Stimulated activated CD8-positive, alpha-beta memory T cell treated with anti-CD3 and anti-CD28 coated beads, Interleukin-2, amount 100 ng/mL, for 48 hours (primary cell): ENCODE measurements at regions not wholly inside any gene's neighbourhood (a gene's known extent, or its start where the extent isn't known, plus 50 kb on each side); places are given as distances from the start of the nearest gene placed in this dataset.

ENCODE experiments used
- DNase-seq, 2 donors: peaks; one replicate each; pipeline ENCODE4 v3.0.0-alpha.2; 2020; ENCODE audit warnings: low read depth in 2 of 2

DNA sequence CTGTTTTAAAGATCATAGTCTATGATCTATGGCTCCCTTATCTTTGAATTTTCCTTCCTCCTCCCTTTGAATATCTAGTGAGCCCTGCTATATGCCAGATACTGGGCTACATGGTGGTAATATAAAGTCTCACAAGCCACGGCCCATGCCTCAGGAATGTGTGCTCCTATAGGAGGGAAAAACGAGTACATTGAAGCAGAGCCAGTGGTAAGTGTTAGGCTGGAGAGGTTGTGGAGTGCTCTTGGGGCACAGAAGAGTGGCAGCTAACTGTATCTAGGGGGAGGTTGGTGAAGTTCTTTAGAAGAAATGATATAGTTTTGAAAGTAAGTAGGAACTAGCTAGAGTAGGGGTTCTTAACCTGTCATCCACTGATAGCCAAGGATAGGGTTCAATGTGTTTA, 105.8 kb upstream of the PMFBP1 start:
- DNase-seq: no peak

DNA sequence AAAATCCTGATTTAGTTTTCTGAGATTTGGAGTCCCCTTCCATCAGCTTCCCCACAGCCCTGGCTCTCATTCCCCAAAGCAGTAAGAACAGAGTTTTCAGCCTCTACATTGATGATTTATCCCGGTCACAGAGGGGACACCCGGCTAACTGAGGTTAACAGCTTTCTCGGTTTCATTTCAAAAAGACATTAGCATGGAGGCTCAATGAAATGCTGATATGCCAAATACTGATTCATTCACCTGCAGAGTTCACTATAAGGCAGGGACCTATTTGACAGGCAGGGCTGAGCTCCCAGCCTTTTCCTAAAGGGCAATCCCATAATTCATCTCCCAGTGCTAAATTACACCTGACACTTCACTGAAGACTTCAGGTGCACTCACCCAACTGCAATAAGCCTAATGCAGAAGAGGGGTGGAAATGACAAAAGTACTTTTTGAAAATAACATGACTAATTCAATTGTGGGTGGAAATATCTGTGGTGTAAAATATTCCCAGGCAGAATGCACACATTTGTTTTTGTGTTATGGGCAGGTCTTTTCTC, 99.8 kb upstream of the PMFBP1 start:
- no peak for DNase-seq

DNA sequence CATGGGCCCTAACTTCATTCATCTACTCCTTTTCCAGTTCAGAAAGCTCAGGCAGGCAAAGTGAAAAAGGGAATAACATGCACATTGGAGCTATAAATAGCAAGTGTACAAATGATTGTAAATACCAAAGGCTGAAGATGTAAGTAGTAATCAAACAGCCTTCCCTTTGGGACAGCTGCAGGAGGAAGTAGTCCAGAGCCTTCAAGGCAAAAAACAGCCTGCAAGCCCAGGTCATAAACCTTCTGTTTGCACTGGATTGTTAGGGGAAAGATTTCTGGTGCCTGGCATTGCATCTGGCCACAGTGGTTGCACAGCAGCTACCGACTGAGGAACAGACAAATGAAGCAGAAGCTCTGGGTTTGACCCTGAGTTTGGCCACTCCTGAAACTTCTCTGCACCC, 98.6 kb upstream of the PMFBP1 start:
- DNase-seq: no peak

DNA sequence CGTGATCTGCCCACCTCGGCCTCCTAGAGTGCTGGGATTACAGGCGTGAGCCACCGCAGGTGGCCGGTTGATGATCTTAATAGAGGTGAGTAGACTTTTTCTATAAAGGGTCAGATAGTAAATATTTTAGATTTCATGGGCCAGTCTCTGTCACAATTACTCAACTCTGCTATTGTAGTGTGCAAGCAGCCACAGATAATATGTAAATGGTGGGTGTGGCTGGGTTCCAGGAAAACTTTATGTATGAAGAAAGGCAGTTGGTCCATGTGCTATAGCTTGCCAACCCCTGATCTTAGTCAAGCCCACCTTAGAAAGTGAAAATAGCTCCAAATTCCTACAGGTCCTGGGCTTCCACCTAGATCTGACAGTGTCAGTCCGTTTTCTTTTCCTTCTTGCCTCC, 94.9 kb upstream of the PMFBP1 start:
- no peak for DNase-seq

DNA sequence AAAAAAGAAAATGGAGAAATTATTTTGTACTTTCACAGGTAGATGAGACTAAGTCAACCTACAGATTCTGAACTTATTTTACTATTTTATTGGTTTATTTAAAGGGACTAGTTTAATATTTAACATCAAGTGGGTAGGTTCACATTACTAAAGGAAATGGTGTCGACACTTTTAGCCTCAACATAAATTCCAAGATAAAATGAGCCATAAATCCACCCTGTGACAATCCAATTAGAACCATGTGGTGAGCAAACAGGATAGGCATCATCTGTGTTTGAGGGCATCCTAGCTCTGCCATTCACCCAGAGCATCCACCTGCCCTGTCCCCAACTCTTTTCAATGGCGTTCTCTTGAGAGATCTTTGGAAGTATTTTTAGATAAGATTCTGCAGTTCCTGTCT, 92.8 kb upstream of the PMFBP1 start:
- no peak for DNase-seq

DNA sequence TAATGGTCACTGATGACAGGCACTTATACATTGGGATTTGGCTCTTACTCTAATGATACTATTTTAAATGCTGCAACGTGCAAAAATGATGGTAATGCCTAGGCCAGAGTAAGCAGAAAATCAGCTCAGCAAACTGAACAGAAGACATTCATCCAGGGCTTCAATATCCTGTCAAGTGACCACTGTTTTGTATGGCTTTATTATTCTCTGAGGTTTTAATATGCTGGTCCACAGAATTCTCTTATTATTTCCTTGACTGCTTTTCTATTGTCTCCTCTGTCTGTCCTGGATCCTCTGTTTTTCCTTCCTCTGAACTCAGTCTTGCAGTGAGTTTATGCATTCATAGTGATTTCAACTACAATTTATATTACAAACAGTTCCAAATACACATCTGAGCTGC, 90.8 kb upstream of the PMFBP1 start:
- no peak for DNase-seq

DNA sequence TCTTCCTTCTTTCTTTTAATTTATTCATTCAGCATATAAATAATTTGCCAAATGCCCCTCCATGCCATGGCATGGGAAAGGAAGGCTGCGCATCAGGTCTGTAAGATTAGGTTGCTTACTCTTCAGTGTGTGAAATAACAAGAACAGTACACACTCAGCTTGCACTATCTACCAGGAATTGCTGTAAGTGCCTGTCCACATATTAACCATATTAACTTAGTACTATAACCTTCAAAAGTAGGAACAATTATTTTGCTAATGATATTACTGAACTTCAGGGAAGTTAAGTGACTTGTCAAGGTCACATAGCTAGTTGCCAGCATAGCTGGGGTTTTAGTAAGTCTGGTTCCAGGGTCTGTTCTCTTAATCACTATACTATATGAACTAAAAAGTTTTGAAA, 89.2 kb upstream of the PMFBP1 start:
- DNase-seq: no peak

DNA sequence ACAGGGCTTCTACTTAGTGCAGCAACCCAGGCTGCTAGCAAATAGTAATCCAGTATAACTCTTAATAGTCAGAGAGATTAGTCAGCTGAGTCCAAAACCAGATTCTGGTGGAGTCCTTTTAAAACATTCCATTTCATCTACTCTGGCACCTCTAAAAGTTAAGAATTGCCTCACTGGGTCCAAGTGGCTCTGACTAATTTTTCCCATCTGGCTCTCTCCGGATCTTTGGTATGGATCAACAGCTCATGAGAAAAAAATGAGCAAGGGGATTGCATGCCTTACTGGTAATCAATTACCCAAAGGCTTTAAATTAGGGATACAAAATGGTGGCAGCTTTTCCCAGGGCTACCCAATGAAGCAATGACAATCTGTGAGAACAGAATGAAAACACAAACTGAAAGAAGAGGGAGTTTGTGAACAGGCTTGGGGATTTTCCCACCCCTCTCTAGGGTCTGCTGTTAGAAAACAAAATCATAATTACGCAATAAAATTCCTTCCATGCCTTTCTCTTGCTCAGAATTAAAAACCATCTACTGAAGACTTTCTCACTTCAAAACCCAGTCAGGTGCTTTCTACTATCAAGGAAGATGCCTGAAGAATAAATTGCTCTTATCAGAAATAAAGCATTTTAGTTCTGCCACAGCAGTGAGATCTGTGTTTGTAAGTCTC, 84.6 kb upstream of the PMFBP1 start:
- no peak for DNase-seq

DNA sequence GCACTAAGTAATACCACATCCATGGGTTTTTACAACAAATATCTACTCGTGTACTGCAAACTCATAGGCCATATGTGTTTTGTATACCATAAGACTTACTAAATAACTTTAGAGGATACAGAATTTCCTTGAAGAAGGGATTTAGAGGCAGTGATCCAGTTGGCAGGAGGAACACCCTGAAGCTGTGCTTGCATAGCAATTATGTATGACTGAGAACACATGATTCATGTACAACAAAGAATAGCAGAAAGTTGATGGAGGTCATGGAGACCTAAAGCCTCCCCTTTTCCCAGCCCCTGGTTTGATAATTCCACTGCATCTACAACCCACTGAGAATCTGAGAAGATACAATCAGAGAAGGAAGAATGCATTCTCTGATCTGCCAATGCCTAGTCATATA, 83.8 kb upstream of the PMFBP1 start:
- no peak for DNase-seq

DNA sequence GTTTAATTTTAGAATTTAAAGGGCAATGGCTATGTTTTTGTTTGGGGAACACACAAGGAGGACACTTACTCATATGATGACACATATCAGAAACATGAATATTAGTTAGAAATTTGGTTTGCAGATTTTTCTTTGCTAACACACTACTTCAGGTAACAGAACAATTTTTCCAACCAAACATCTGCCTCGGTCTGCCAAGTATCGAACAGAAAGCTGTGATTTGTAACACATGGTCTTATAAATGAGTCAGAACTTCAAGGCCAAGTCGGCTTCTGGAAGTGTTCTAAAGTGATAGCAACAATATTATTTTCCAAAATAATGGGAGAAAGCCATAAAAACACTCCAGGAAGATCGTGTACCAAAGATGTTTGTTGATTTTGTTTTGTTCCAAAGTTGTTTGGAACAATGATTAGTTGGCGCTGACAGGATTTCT, 75.9 kb upstream of the PMFBP1 start:
- no peak for DNase-seq

DNA sequence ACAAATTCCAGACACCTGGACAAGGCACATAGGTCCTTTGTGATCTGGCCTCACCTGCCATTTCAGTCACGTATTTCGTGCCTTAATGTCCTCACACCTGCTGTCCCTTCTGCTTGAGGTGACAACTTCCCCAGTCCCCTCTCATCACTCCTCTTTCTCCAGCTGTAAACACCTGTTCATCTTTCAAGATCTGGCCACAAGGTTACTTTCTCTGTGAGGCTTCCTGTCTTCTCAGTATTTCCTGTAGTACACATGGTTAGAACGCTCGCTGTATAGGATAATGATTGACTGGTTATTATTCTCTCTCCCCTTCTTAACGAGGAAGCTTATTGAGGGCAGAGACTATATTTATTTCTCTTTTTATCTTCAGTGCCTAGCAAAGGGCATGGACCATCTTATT, 74.5 kb upstream of the PMFBP1 start:
- DNase-seq: no peak

DNA sequence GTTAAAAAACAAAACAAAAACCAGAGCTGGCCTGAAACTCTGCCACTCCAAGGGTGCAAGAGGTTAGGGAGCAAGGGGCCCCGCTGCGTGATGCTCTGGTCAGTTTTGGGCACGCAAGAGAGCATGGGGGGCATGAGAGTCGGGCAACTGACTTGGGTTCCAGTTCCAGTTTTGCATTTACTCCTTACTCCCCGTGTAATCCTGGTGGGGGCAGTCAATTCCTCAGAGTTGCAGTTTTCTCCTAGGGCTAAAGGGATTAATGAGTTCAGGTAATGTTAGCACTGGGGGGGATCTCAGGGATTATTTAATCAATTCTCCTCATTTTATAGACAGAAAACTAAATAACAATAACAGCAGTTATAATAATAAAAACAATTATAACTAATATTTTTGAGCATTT, 72.9 kb upstream of the PMFBP1 start:
- no peak for DNase-seq

DNA sequence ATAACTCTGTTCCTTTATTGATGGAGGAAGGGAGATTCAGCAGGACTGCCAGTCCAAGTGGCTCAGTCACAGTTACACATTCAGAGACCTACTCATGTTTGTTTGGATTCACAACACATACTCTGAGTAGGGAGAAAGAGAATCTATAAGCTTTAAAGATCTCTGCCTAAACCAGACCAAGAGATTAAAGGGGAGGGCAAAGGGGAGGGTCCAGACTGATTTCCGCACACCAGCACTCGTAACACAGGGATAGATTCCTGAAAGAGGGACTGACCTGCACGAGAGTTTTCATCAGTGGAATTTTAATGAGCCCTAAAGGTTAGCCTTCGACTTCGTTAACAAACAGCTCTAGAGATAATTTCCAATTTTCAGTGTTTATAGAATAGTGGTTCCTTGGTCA, 71.7 kb upstream of the PMFBP1 start:
- DNase-seq: no peak

DNA sequence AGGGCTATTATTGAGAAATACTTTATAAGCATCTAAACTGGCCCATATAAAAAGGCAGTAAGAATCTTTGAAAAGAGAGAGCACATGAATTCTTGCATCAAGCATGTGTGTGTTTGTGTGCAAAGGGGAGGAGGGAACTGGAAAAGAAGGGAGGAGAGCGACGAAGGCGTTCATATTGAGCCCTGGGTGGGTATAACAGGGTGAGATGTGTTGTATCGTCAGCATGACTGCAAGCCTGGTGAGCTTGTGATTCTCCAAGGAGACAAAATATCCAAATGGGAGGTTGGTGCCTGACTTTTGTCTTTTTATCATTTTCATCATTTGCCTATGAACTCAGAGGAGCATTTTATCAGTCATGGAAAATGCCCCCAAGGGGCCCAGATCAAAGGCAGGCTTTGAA, 70.8 kb upstream of the PMFBP1 start:
- DNase-seq: no peak

DNA sequence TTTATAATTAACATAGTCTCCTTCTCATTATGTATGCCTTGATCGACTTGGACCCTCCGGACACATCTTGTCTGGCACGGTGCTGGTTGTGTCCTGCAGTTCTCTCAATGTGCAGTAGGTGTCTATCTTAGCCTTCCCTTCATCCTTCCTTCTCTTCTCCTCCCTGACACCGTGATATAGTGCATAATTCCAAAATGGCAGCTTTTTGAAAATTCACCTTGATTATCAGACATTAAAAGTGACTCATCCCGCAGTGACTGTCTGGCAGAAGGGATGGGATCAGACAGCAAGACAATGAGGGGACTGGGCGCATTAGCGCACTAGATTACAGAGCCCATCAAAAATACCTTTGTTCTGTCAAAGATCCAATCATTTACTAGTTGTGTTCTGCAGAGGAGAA, 70.0 kb upstream of the PMFBP1 start:
- no peak for DNase-seq

DNA sequence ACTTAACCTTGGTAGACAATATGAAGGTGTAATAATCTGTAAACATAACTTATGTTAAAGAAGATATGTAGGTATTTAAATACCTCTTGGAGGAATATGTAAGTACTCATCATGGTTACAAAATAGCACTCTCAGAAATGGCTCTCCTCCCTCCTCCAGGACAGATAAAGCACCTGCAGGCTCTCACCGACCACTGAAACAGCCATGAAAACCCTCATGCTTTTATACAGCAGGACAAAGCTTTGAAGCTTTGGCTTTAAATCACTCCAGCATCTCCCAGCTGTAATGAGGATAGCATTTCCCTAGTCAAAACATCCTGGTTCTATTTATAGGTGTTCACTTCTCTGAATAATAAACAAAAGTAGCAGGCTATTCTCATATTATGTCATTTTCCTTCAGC, 69.1 kb upstream of the PMFBP1 start:
- DNase-seq: no peak

DNA sequence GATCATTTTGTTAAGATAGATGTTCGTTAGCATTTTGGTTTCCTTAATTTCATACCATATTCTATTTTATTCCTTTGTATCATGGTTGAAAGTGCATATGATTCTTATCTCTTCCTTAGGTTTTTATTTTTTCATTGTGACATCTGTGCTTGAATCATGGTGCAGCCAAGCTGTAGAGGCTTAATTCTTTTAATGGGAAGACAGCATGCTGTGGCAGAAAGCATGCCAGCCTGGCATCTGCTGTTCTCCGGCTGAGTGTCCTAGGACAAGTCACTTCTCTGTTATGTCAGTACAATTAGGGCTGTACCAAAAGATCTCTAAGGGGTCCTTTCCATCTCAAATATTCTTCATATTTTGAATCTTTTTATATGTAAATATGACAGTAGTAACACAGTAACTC, 68.5 kb upstream of the PMFBP1 start:
- DNase-seq: no peak

DNA sequence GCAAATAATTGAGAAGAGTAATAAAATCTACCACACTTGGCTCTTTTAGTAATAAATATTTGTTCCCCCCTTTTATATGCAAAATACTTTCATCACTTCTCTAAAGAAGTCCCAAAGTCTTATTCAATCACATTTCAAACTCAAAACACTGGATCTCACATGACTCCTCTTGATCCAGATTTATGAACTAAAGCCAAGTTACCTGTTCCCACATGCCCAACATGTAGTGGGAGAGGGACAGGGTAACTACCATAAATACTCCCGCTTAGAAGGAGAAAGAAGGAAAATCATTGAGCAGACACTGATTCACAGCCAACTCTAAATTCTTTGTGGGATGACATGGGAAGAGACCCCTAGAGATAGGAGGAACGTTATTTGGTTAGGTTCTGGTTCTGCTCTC, 64.9 kb upstream of the PMFBP1 start:
- no peak for DNase-seq

DNA sequence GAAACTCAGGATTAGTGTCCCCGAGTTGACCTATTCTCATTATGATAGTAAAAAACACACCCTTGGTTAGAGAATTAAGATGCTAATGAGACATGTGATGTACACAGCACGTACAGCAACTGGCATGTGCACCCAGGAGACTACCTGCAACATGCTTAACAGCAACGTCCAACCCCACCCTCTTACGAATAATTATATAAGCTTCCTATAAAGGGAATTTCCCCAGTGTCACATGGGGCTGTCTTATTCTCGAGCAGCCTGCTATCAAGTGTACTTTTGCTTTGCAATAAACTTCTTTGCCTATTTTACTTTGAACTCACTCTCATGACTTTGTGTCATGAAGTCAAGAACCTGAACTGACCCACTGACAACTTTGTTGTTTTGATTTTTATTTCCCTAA, 62.4 kb upstream of the PMFBP1 start:
- no peak for DNase-seq

DNA sequence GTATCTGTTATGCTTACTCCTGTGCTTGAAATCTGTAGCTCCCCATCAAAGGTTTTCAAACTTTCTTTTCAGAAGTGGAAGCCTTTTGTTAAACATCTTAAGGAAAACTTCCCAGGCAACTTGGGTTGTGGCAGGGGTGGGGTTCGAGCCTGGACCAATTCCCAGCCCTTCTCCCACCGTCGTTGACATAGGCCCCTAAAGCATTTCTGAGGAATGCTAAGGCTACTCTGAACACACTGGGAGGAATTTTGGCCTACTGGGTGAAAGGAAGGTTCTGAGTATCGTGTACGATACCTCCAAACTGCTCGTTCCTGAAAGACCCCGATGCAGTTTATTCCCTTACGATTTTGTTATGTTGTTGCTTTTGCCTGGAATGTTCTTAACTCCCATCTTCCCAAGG, 56.1 kb upstream of the PMFBP1 start:
- DNase-seq: no peak

DNA sequence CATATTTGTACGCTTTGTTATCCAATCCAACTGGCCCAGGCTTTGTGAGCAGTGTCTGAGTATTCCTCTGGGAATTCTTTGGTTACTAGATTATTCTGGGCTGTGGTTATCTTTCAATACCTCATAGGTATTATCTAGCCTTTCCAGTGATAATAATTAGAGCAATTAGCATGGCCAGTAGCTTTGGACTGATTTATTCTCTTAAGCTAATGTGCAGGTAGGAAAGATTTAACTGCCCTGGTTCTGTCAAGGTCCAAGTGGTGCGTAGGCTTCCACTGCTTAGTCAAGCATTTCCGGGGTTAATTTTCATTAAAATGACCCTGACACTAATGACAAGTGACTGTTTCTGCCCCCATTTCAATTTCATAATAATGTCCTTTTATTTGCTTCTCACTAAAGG, 54.2 kb upstream of the PMFBP1 start:
- no peak for DNase-seq

DNA sequence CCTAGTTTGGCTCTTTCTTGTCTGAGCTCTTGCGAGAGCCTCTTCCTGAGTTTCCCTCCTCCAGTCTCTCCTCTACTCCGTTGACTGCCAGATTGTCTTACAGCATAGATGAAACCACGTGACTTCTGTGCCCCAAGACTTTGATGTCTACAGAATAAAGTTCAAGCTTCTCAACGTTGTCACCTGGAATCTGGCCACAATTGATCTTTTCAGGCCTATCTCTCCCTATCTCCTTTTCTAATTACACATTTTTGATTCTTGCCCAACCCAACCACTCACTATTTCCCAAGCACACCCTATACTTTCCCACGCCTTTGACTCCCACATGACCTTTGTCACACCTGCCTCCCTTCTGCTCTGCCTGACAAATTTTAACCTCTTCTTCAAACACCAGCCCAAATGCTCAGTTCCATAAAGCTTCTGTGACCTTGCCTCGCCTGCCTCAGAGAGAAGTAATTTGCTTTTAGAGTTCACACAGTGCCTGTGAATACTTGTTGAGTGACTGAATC, 52.4 kb upstream of the PMFBP1 start:
- no peak for DNase-seq

DNA sequence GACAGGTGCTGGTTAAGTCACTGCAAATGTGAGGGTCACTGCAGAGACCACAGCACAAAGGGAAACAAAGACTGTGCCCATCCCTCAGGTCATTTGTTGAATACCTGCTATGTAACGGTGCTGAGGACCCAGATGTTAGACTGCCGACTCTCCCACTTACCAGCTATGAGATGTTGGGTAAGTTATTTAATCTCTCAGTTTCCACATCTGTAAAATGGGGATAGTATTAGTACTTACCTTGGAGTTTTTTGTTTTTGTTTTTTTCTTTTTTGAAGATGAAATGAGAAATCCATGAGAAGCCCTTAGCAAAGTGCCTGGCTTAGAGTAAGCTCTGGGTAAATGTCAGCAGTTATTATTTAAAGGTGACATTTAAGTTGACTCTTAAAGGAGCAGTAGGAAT, 50.5 kb upstream of the PMFBP1 start:
- DNase-seq: no peak
